ELF-1 (cell line): ENCODE measurements at regions not wholly inside any gene's neighbourhood (a gene's known extent, or its start where the extent isn't known, plus 50 kb on each side); places are given as distances from the start of the nearest gene placed in this dataset.

ENCODE experiments used
- DNase-seq: peaks from one replicate; pipeline ENCODE4 v3.0.0-alpha.2; 2016; ENCODE audit warnings: low read depth, low spot score

DNA sequence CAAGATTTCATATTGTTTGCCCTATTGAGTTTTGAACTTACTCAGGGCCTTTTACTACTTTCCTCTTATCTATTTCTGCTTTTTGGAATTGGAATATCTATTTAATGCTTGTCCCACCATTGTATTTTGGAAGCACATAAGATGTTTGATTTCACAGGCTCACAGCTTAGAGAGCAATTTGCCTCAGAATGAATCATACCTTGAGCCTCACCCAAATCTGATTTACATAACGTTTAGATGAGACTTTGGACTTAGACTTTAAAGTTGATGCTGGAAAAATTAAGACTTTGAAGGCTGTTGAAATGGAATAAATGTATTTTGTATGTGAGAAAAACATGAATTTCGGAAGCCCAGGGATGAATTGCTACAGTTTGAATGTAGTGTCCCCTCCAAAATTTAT is 458.9 kb downstream of the CNTN6 start:
- DNase-seq = no peak

DNA sequence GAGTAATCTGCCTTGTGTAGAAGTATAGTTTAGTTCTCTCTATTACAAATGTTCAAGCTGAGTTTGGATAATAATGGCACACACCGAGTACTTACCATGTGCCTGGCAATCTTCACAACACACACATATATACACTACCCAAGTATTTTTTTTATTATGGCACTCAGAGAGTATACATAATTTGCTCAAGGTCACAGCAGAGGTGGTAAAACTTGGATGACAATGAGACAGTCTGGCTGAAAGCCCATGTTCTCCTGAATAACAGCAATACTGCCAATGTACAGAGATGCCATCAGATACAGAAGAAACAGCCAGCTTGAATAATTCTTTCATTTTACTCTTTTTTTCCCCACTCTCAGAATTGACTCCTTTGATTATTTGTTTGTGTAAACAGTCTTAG is 460.0 kb downstream of the CNTN6 start:
- DNase-seq = no peak

DNA sequence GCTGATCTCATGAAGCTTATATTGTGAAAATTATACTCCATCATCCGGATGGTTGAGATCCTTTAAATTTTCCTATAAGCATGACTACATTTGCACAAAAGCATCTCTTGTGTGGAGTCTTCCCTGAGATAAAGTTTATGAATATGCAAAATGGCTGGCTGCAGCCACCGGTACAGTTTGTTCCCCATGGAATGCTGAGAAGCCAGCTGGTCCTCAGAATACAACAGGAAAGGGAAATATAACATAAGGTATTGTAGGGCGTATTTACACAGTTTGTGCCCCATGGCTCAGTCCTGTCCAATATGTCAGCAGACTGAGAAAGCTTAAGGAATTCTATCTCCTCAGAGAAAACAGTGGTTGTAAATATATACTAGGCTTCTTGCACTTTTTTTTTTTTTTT is 468.6 kb downstream of the CNTN6 start:
- DNase-seq = no peak

DNA sequence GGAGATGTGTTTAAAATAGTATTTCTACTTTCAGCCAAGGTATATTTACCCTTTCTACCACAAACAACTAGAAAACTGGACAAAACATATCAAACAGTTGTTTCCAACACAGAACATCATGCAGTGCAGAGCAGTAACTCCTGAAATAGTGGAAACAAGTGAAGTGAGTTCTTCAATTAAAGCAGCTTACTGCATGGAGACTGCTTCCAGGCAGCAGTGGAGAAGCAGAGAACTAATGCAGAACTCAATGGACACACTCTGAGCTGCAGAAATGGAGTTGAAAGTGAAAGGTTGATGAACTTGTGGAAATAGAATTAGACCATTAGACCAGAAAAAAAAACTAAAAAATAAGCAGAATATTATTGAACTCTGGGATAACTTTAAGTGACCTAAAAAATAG is 478.9 kb downstream of the CNTN6 start:
- no peak for DNase-seq

DNA sequence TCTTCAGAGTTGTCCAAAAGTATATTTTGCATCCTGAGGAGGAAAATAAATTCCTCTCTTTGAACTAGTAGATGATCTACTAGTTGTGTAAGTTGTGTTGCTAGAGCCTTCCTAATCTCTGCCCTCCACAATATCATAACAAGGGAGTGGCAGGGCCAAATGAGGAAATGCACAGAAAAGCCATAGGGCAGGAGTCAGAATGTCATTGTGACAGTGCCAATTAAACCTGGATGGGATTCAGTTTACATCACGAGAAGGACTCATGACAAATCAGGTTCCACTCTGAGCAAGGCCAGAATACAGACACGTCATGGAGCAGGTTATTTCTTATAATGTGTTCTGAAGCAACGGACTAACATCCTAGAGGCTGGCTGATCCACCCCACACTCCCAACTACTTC is 483.2 kb downstream of the CNTN6 start:
- DNase-seq = no peak

DNA sequence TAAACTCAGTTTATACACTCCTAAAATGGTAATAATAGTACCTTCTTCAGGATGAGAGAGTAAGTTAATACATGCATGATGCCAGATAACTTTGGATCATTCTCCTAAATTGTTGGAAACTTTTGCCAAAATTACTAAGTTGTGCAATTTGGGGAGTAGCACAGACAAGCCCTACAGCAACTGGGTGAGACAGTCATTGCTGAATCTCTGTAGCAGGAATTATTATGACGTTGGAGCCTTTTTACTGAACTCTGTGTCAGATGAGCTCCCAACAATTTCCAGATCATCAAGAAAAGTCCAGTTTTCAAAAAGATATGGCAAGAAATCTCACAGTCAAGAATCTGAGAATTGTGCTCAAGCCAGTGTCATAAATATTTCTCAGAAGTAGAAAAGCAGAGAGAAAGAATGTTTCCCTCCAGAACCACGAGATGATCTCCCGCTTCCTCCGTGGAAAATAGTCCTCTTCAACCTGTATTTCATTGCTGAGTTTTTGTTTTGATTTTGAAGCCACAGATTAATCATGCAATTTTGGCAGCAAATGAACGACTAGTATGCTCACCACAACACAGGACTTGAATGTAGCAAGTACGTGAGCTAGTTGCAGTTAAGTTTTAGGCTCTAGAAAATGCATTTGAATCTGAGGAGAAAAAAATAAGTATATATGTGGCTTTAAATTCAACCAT is 485.4 kb downstream of the CNTN6 start:
- no peak for DNase-seq

DNA sequence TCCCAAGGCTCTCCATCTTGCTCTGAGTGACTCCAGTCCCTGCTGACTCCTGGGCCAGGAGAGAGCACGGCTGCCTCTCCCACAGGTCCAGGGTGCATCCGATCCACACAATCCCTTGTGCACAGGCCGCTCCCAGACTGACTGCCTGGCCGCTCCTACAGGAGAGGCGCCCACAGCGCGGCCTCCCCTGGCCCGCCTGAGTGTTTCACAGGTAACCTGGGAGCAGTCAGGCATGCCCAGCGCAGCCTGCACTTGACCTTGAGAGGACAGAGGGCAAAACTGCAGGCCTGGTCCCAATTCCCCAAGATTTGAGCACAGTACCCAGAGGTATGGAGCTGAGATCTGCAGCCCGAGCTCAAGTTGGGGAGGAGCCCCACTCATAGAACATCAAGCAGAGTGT is 490.2 kb downstream of the CNTN6 start:
- DNase-seq = no peak

DNA sequence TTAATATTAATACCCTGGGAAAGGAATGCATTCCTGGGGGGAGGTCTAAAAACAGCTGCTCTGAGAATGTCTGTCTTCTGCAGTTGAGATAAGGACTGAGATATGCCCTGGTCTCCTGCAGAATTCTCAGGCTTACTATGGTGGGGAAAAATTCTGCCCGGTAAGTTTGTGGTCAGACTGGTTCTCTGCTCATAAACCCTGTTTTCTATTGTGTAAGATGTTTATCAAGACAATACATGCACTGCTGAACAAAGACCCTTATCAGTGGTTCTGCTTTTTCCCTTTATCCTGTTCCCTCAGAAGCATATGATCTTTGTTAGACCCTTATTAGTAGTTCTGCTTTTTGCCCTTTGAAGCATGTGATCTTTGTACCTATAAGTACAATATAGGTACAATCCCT is 494.6 kb downstream of the CNTN6 start:
- DNase-seq = no peak

DNA sequence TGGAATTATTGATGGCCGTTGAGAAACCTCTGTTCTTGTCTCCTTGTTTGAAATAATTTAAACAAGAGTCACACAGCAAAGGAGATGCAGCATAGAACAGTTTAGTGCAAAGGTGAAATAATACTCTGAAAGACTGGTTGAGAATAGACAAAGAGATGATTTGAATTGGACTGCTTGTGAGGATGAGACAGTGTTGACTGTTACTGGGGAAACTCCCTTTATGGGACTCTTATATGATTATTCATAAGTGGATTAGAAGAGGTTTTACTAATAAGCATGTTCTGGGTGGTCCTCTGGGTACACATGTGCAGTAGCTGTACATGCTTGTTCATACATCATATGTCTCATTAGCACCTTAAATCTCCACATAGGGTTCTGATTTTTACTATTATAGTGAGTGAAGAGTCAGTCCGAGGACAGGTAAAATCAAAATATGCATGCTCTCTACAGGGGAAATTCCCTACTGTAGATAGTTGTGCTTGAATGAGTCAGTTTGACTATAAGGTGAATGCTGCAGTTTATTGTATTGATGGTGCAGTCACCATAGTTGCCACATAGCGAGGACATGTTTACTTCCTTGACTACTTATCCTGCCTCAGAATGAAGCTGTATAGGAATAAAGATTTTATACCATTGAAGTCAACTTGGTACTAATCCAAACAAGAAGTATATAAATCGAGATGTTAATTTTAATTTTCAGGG is 498.7 kb downstream of the CNTN6 start:
- DNase-seq = no peak

DNA sequence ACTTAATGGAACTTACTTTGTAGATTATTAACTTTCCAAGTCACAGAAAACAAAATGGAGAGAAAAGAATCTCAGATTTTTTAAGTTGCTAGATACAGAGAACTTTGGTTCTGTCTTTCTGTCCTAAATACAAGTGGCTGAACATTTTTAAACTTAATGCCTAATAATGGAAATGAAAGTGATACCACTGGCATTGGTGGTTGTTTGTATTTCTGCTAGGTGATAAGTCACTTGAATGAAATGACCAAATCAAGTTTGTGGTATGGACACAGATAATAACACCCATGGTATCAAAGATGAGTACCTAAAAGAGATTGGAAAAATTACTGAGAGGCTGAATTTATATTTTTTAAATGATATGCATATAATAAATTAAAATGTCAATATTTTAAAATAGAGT is 502.1 kb downstream of the CNTN6 start:
- DNase-seq = no peak

DNA sequence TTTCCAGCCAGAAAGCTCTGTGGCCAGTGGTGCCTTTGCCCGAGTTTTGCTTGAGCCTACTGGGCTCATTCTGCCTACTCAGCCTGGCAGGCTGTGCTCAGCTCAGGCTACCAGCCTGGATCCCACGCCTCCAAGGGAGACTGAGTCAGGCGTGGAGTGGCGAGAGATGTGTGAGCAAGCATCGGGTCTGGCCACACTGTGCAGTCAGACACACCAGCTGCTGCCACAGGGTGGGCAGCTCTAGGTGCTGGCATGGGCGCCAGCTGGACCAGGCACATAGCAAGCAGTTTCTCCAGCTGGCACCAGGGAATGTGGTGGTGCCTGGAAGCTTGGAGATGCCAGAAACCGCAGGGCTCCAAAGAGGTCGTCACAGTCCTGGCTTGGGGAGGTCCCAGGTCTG is 498.5 kb upstream of the CNTN4 start:
- no peak for DNase-seq

DNA sequence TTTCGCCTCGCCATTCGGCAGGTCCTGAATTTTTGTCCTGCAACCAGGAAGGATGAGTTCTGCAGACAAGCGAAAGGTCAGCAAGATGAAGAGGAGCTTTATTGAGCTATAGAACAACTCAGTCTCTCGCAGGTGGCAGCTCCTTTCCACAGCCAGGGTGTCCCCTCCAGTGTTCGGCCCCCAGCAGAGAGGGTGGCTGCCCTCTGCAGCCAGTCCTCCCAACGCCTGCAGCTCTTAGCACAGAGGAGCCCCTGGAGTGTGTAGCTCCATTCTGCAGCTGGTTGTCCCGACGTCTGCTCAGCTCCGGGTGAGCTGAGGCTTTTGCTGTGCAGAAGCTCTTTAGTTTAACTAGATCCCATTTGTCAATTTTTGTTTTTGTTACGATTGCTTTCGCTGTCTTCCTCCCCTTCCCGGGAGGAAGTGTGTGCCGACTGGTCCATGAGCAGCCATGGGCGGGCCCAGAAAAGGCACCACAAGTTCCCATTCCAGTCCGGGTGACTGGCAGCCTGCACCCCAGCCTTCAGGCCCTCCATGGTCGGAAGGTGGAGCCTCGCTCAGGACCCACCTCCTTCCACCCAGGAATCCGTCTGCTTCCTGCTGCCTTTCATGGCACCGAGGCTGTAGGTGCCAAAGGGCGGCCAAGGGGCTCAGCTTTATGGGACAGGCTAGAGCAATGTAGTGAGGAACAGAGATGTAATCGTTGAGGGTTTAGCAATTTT is 497.8 kb upstream of the CNTN4 start:
- no peak for DNase-seq

DNA sequence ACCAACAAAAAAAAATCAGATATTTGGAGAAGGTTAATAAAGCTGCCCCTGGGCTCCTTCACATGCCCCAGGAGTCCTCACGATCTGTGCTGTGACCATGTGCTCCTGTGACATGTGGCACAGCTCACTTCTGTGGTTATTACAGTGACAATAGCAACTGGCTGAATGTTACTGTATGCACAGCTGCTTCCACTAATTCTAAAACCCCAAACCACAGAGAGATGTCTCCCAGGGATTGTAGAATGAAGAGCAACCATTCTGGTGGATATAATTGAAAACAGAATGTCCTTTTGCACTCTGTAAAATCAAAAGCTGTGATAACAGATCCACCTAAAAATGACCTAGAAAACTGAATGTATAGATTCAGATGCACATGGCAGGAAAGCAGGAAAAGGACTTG is 489.2 kb upstream of the CNTN4 start:
- no peak for DNase-seq

DNA sequence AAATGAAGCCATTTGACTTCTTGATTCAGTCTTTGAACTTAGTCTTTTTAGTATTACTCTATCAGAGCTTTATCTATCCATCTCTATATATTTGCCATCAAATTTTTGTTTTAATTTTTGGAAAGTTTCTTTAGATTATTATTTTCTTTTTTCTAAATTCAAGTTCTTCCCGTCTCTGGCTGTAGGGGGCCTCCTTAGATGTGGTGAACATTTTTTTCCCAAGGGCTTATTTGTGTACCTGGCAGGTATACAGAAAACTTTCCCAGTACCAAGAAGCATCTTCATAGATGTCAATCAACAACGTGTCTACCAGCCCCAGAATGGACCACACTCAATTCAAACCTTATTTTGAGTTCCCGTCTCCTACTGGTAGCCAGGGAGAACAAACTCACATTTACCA is 486.8 kb upstream of the CNTN4 start:
- DNase-seq = no peak

DNA sequence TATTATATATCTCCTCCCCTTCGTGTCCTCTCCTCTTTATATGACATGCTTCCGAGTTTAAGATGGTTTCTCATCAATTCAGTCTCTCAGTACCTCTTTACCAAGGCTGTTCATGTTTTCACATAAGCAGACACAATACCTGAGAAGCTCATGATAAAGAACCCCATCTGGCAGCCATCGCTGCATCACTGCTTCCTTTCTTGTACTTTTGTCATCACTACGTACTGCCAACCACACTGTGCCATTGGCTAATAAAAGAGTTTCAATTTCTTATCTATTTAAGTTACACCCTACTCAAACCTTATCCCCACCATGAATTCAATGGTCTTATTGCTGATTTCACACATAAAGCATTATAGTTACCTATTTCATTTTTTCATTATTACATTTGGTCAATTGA is 484.7 kb upstream of the CNTN4 start:
- no peak for DNase-seq

DNA sequence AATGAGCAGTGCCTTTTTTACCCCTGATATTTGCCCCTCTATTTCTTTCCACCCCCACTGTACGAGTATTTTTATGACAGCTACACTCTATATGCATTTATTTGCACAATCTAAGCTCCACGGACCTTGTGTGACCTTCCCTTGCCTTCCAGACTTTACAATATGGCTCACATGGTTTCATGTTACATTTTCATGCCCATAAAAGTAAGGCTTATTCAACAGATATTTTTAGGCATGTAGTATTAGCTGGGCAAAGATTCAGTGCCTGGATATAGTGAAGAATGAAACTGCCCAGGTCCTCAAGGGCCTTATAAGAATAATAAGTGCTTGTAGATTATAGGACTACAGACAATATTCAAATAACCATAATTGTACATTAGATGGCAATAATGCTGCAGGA is 481.9 kb upstream of the CNTN4 start:
- DNase-seq = no peak

DNA sequence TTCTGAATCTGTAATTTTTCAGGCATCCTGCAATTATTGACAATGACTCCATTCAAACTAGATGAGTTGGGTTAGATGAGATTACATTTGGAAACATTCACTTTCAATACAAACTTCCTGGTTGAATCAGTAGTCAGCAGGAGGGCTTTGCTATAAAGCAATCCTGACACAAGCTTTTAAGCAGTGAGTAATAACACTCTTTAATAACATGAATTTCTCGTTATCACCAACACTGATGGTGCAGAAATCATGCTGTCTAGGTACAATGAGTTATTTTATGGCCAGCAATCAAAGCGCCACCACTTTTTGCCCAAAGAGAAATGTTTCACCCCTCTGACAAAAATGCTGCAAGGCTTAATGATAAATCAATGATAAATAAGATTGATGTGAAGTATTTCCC is 474.8 kb upstream of the CNTN4 start:
- no peak for DNase-seq

DNA sequence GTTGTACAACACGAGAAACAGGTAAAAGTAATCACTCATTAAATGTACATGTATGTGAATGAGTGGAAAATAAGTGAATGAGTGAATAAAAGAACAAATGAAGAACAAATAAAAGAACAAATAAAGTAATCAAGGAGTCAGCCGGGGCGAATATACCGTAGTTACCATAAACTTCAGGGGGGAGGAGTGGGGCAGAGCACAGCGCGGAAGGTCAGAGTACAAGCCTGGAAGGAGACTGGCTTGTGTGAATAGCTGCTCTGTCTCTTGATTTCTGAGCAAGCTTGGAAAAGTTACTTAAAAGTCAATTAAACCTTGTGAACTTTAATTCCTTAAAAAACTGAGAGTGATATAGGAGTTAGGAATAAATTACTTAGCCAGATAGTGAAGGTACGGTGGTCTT is 466.5 kb upstream of the CNTN4 start:
- DNase-seq = no peak

DNA sequence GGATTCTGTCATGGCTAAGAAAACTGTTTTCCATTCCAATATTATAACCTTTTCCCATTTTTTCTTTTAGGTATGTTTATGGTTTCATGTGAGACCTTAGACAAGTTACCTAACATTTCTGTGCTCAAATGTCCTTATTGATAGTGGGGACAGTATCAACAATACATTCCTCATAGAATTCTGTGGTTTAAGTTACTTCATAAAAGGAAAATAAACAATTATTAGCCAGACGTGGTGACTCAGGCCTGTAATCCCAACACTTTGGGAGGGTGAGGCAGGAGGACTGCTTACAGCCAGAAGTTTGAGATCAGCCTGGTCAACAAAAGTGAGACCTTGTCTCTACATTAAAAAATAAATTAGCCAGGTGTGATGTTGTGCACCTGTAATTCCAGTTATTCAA is 436.8 kb upstream of the CNTN4 start:
- DNase-seq = no peak

DNA sequence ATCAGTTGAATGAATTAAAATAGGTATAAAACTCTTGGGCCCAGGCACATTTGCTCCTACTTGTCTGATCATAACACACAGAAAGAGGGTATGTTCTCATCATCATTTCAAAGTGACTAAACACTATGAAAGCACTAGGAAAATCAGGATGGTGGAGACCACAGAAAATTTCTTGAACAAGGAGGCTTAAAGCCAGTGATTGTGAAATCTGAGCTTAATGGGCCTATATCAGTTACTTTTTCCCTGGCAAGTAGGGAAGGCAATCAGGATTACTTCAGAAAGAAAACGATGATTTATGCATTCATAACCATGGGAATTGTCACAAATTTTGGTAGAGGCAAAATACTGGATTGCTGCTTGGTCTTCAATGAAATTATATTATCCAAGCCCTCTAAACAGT is 434.4 kb upstream of the CNTN4 start:
- DNase-seq = no peak

DNA sequence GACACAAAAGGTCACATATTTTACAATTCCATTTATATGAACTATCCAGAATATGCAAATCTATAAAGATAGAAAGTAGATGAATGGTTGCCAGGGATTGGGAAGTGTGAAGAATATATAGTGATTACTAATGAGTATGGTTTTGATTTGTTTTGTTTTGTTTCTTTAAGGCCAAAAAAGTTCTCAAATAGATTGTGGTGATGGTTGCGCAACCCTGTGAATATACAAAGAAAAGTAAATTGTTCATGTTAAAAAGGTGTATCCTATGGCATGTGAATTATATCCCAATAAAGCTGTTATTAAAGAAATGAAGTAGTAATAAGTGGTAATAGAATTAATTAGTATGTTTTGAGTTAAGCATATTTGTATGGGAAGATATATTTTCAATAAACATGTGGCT is 431.8 kb upstream of the CNTN4 start:
- no peak for DNase-seq

DNA sequence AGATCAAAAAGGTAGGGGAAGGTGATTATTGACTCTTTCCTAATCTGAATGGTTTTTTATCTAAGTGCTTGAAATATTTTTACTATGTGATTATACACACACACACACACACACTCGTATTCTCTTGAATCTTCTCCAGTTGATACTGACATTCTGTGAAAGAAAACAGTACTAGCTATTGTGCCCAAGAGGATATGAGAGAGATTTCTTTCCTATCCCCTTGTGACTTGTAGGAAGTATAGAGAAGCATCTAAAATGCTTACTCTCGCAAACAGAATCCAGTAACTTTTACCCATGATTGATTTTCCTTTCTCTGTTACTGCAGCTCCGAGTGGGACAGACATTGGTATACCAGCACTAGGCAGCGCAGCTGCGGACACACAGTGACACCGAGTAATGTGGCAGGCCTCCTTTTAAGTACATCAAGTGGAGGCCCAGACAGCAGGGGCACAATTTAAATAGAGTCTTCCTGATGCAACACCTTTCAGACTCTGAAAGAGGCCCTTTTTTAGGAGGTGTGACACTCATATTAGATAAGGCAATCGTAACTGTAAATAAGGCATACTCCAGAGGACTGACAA is 421.0 kb upstream of the CNTN4 start:
- DNase-seq = no peak

DNA sequence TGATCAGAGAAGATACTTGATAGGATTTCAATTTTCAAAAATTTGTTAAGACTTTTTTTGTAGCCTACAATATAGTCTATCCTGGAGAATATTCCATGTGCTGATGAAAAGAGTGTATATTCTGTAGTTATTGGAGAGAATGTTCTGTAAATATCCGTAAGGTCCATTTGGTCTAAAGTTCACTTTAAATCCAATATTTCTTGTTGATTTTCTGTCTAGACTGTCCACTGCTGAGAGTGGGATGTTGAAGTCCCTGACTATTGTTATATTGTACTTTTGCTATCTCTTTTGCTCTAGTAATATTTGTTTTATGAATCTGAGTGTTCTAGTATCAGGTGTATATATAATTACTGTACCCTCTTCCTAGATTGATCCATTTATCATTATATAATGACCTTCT is 406.2 kb upstream of the CNTN4 start:
- DNase-seq = no peak
